HepG2 (cell line): ENCODE measurements at regions not wholly inside any gene's neighbourhood (a gene's known extent, or its start where the extent isn't known, plus 50 kb on each side); places are given as distances from the start of the nearest gene placed in this dataset.

Experiments used
- ATAC-seq: fragments of 200-7000 bp; cut with Tn5 transposase; 3 replicates; pipeline ENCODE4 v1.9.1; 2020; ENCODE audit warnings: mild to moderate bottlenecking, moderate library complexity
- BruUV-seq: library from RNA; stranded (reverse); fragments of 400-500 nt; replicated peaks from 2 replicates; lab custom pipeline; 2021; lab: Mats Ljungman, UMichigan
- CTCF ChIA-PET: fragments of 300-600 bp; formaldehyde crosslinking; extraction: SDS; loops from one replicate; lab custom pipeline; 2021; ENCODE audit warnings: low total read pairs, inconsistent platforms, low intra/inter-chr PET ratio; lab: Yijun Ruan, JAX
- POLR2A ChIA-PET: fragments of 350-600 bp; sonication (Branson Sonifier 250); formaldehyde crosslinking; loops from one replicate; lab custom pipeline; 2020; ENCODE audit warnings: antibody characterized with exemption, inconsistent platforms; lab: Yijun Ruan, JAX
- DNase-seq: peaks from one replicate; pipeline ENCODE4 v3.0.0-alpha.2; 2015; ENCODE audit warnings: low spot score
- FAIRE-seq: peaks from 3 replicates; lab custom pipeline; 2011; peaks lifted over from hg19 to GRCh38; lab: Jason Lieb, UNC
- H2AFZ ChIP-seq: one replicate; pipeline ENCODE4 v1.6.1; 2011; ENCODE audit warnings: low read length, inconsistent platforms
- H3K27ac ChIP-seq: fragments of 300-600 bp; 3 replicates; pipeline ENCODE4 v1.8.0; 2011; ENCODE audit warnings: mixed run types, mild to moderate bottlenecking, mixed read lengths, low read length, inconsistent platforms; ENCODE audit not compliant: insufficient read depth; ENCODE audit errors: extremely low read length
- H3K27me3 ChIP-seq, 2 experiments: fragments of 200-600 bp in 1 of 2; 2 replicates in 1 of 2; 3 replicates in 1 of 2; pipeline versions ENCODE4 v1.6.0 to v1.8.0; 2011; ENCODE audit warnings: low read length in 2 of 2, mild to moderate bottlenecking in 2 of 2, moderate library complexity in 2 of 2, inconsistent platforms in 1 of 2; ENCODE audit not compliant: insufficient read depth in 2 of 2, control insufficient read depth in 1 of 2
- H3K36me3 ChIP-seq, 2 experiments: fragments of 200-600 bp in 1 of 2; replicated peaks in 1 of 2; 2 replicates in 1 of 2; 3 replicates in 1 of 2; pipeline versions ENCODE4 v1.5.1 to v1.8.0; 2011; ENCODE audit warnings: low read length in 2 of 2, inconsistent platforms in 1 of 2; ENCODE audit not compliant: insufficient read depth in 2 of 2, control insufficient read depth in 1 of 2
- H3K4me1 ChIP-seq: 2 replicates; pipeline ENCODE4 v1.5.1; 2012; ENCODE audit warnings: low read length, inconsistent platforms; ENCODE audit not compliant: insufficient read depth
- H3K4me2 ChIP-seq: 2 replicates; pipeline ENCODE4 v1.6.0; 2011; ENCODE audit warnings: low read depth, low read length, inconsistent platforms
- H3K4me3 ChIP-seq, 3 experiments: fragments of 200-600 bp in 1 of 3; sonication (generic), shearing (Covaris generic) in 1 of 3; replicated peaks in 1 of 3; 2 replicates each; pipeline ENCODE4 v1.5.1; 2011 to 2016; ENCODE audit warnings: low read length in 3 of 3, inconsistent platforms in 2 of 3, low read depth in 2 of 3, mild to moderate bottlenecking in 2 of 3, control low read depth in 1 of 3, mixed read lengths in 1 of 3; ENCODE audit not compliant: insufficient read depth in 1 of 3
- H3K79me2 ChIP-seq: one replicate; pipeline ENCODE4 v1.6.1; 2011; ENCODE audit warnings: low read length, inconsistent platforms; ENCODE audit not compliant: insufficient read depth
- H3K9ac ChIP-seq: 2 replicates; pipeline ENCODE4 v1.6.0; 2011; ENCODE audit warnings: mild to moderate bottlenecking, low read depth, low read length, inconsistent platforms; ENCODE audit not compliant: insufficient read depth
- H3K9me3 ChIP-seq: 2 replicates; pipeline ENCODE4 v1.5.1; 2012; ENCODE audit warnings: mild to moderate bottlenecking, low read length
- H4K20me1 ChIP-seq: 2 replicates; pipeline ENCODE4 v1.6.0; 2011; ENCODE audit warnings: inconsistent platforms, mild to moderate bottlenecking, low read length, moderate library complexity; ENCODE audit not compliant: insufficient read depth
- CBFB ChIP-seq: sonication (generic); formaldehyde crosslinking; IDR thresholded peaks from 2 replicates; pipeline ENCODE4 v1.4.0; 2020; ENCODE audit warnings: missing genetic modification reagents
- THAP11 ChIP-seq: IDR thresholded peaks from 2 replicates; pipeline ENCODE4 v1.6.1; 2016; ENCODE audit warnings: missing biosample characterization, missing genetic modification reagents
- TOPORS ChIP-seq: sonication (generic); formaldehyde crosslinking; IDR thresholded peaks from 2 replicates; pipeline ENCODE4 v1.8.0; 2023; ENCODE audit warnings: mild to moderate bottlenecking, missing genetic modification reagents
- ZNF121 ChIP-seq: sonication (generic); formaldehyde crosslinking; IDR thresholded peaks from 2 replicates; pipeline ENCODE4 v1.5.0; 2020; ENCODE audit warnings: mild to moderate bottlenecking, missing genetic modification reagents
- ZNF124 ChIP-seq: sonication (generic); formaldehyde crosslinking; IDR thresholded peaks from 2 replicates; pipeline ENCODE4 v1.4.0; 2020; ENCODE audit warnings: missing genetic modification reagents
- ZNF331 ChIP-seq: sonication (generic); formaldehyde crosslinking; IDR thresholded peaks from 2 replicates; pipeline ENCODE4 v1.4.0; 2020; ENCODE audit warnings: missing genetic modification reagents
- ZNF563 ChIP-seq: sonication (generic); formaldehyde crosslinking; IDR thresholded peaks from 2 replicates; pipeline ENCODE4 v1.8.0; 2022; ENCODE audit warnings: mild to moderate bottlenecking, moderate library complexity, missing genetic modification reagents
- ZSCAN12 ChIP-seq: sonication (generic); formaldehyde crosslinking; IDR thresholded peaks from 2 replicates; pipeline ENCODE4 v1.9.0; 2021; ENCODE audit warnings: mild to moderate bottlenecking, missing genetic modification reagents
- ZSCAN30 ChIP-seq: sonication (generic); formaldehyde crosslinking; IDR thresholded peaks from 2 replicates; pipeline ENCODE4 v1.5.0; 2020; ENCODE audit warnings: mild to moderate bottlenecking, missing genetic modification reagents
- WGBS: methylation state at CpG from one replicate; pipeline ENCODE4 v1.1.6; 2017; ENCODE audit warnings: low lambda C conversion rate; 5-methylcytosine and 5-hydroxymethylcytosine counted together
- in situ Hi-C: cut with HindIII; loops from 2 replicates; pipeline ENCODE4 v1.10.0; 2017; ENCODE audit warnings: low pct_unique_long_range_greater_than_20kb; ENCODE audit not compliant: extremely low pct_ligation_motif_present
- intact Hi-C: fragments of 100-400 bp; cut with micrococcal nuclease; formaldehyde crosslinking; loops from one replicate; pipeline ENCODE4 v1.10.0; 2022; ENCODE audit not compliant: unreplicated experiment
- TF ChIP-seq, protein P1 (sequence below): IDR thresholded peaks from 2 replicates; pipeline ENCODE4 v1.6.1; 2016; ENCODE audit warnings: low read depth, missing genetic modification reagents, missing compliant biosample characterization
- TF ChIP-seq, protein P2 (sequence below): sonication (generic); formaldehyde crosslinking; IDR thresholded peaks from 2 replicates; pipeline ENCODE4 v1.5.0; 2020; ENCODE audit warnings: missing genetic modification reagents

DNA sequence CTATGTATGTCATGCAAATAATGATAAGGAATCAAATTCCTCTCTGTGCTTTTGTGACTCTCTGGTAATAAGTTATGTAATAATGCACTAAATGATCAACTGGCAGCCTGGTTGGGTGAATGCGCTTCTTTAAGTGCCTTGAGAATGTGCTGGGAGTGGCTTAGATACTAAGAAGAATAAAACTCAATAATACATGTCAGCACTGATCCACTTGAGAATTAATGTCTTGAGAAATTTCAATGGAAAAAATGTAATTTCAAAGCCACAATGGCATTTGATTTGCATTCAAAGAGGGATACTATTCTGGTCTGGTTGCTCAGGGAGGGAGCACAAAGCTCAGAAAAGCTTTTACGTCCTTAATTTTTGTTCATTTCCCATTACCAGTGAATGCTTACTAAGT lies 137.7 kb upstream of the MMADHC start:
- H3K4me2 ChIP-seq: no peak overlapping the region
- intact Hi-C loops: no loop called here
- H3K9ac ChIP-seq: no peak overlapping the region
- H2AFZ ChIP-seq: no peak overlapping the region
- BruUV-seq: no TSS peak
- FAIRE-seq: no peak
- DNase-seq: no peak
- no peaks in the 10 kb centered on the region for H3K9me3 ChIP-seq
- H3K27me3 ChIP-seq: no peaks in the 10 kb centered on the region
- no peaks in the 10 kb centered on the region for H3K4me1 ChIP-seq
- H3K79me2 ChIP-seq: no peaks in the 10 kb centered on the region
- H3K4me3 ChIP-seq: no peak overlapping the region
- in situ Hi-C loops: no loop called here
- ChIA-PET CTCF (no interaction called here), POLR2A (no interaction called here)
- WGBS: 45% methylated on average over 2 of the region's 2 CpGs
- TF ChIP-seq ZNF124 (CRISPR knock-in tag) (no peak), CBFB (no peak), ZSCAN30 (CRISPR knock-in tag) (no peak), ZNF121 (CRISPR knock-in tag) (no peak), TOPORS (CRISPR knock-in tag) (no peak), ZSCAN12 (CRISPR knock-in tag) (no peak), ZNF563 (CRISPR knock-in tag) (no peak), ZNF331 (CRISPR knock-in tag) (no peak), THAP11 (CRISPR knock-in tag) (no peak)
- TF ChIP-seq, protein P1, sequence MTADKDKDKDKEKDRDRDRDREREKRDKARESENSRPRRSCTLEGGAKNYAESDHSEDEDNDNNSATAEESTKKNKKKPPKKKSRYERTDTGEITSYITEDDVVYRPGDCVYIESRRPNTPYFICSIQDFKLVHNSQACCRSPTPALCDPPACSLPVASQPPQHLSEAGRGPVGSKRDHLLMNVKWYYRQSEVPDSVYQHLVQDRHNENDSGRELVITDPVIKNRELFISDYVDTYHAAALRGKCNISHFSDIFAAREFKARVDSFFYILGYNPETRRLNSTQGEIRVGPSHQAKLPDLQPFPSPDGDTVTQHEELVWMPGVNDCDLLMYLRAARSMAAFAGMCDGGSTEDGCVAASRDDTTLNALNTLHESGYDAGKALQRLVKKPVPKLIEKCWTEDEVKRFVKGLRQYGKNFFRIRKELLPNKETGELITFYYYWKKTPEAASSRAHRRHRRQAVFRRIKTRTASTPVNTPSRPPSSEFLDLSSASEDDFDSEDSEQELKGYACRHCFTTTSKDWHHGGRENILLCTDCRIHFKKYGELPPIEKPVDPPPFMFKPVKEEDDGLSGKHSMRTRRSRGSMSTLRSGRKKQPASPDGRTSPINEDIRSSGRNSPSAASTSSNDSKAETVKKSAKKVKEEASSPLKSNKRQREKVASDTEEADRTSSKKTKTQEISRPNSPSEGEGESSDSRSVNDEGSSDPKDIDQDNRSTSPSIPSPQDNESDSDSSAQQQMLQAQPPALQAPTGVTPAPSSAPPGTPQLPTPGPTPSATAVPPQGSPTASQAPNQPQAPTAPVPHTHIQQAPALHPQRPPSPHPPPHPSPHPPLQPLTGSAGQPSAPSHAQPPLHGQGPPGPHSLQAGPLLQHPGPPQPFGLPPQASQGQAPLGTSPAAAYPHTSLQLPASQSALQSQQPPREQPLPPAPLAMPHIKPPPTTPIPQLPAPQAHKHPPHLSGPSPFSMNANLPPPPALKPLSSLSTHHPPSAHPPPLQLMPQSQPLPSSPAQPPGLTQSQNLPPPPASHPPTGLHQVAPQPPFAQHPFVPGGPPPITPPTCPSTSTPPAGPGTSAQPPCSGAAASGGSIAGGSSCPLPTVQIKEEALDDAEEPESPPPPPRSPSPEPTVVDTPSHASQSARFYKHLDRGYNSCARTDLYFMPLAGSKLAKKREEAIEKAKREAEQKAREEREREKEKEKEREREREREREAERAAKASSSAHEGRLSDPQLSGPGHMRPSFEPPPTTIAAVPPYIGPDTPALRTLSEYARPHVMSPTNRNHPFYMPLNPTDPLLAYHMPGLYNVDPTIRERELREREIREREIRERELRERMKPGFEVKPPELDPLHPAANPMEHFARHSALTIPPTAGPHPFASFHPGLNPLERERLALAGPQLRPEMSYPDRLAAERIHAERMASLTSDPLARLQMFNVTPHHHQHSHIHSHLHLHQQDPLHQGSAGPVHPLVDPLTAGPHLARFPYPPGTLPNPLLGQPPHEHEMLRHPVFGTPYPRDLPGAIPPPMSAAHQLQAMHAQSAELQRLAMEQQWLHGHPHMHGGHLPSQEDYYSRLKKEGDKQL (CRISPR knock-in tag): no peak
- TF ChIP-seq, protein P2, sequence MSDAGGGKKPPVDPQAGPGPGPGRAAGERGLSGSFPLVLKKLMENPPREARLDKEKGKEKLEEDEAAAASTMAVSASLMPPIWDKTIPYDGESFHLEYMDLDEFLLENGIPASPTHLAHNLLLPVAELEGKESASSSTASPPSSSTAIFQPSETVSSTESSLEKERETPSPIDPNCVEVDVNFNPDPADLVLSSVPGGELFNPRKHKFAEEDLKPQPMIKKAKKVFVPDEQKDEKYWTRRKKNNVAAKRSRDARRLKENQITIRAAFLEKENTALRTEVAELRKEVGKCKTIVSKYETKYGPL (CRISPR knock-in tag): no peak
- no peaks in the 10 kb centered on the region for H3K36me3 ChIP-seq
- H3K27ac ChIP-seq: no peak overlapping the region
- H4K20me1 ChIP-seq: no peaks in the 10 kb centered on the region
- no peak for ATAC-seq
